HUDEP-2 (cell line): ENCODE measurements at regions not wholly inside any gene's neighbourhood (a gene's known extent, or its start where the extent isn't known, plus 50 kb on each side); places are given as distances from the start of the nearest gene placed in this dataset.

Experiments
- DNase-seq, 76 experiments: peaks; one replicate each; lab custom pipeline; 2025; ENCODE audit not compliant: unreplicated experiment in 76 of 76; lab: John Stamatoyannopoulos, UW

DNA sequence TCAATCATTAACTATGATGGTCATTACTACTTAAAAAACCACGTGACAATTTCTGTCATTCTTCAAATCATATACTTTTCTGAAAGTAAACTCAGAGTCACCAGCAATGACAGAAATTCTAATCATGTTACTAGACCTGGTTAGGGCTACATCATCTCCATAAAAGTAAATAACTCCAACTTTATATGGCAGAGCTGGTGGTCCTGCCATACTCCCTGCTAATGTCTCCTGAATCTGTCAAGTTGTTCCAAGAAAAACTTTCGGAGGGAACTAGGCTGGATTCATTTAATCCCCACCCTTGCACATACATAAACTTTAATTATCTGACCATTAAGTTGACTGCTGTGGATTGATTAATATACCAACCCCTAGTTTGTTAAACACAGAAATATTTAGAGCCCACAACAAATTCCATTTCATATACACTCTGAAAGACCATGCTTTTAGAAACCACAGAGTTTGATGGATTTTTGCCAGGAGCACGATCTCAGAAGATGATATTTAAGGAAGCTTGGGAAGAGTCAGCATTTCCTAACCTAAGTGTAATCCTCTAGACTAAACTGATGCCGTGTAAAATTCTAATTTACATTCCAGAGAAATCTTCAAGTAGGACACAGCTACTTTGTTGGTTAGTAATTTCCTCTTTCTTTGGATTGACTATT is 577.0 kb downstream of the FAT4 start:
- no peak for DNase-seq

DNA sequence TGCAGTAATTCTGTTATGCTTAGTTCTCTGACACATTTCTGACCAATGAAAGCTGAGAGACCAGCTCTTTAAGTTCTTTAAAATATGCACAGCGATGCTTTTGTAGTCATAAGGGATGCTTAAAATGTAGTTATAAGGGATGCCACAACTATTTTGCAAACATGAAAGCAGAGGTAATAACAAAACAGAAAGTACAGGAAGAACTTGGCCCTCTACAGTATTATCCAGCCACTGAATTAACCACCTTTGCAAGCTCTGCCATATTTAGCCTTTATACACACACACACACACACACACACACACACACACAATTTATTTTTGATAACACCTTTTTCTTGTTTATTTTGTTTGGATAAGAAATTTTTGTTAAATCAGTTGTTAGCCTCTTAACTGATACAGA is 590.0 kb downstream of the FAT4 start:
- DNase-seq: no peak

DNA sequence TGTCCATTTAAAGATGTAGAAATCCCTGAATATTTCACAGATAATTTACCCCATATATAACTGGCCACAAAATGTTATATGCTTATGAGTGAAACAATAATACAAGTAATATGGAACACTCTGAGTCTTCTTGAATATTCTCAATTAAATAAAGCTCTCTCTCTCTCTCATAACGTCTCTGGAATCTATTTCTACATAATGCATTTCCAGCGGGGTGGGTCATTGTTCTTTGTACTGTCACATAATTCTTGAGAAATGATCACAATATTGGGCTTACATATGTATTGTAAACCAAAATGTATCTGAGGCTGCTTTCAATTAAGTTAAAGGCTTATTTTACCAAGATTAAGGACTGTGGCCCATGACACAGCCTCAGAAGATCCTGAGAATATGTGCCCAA is 596.3 kb downstream of the FAT4 start:
- no peak for DNase-seq

DNA sequence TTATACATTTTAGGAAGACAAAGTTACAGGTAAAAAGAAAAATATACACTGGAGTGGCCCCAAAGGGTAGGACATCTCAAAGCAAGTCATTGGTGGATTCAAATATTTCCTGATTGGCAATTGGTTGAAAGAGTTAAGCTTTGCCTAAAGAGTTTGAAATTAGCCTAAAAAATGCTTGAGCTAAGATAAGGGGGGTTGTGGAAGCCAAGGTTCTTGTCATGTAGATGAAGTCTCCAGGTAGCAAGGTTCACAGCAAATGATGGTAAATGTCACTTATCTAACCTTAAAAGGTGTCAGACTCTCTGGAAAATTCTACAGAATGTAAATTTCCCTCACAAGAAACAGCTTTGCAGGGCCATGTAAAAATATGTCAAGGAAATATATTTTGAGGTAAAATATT is 596.7 kb downstream of the FAT4 start:
- no peak for DNase-seq

DNA sequence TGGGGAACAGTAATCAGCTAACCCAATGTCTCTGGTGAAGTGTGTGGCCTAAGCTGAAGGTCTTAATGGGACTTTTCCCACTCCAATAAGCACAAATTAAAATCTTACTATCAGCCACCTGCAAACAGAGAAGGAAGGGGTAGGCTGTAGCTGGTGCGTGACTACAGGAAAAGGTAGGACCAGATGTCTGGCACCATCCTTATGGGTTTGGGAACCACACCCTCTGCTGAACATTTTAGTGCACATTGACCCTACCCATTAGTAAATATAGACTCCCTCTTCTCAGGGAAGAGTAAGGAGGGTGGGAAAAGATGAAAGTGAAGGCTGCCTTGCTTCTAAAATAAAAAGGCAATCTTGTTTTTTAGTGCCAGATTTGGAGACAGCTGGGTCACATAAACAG is 602.8 kb downstream of the FAT4 start:
- no peak for DNase-seq

DNA sequence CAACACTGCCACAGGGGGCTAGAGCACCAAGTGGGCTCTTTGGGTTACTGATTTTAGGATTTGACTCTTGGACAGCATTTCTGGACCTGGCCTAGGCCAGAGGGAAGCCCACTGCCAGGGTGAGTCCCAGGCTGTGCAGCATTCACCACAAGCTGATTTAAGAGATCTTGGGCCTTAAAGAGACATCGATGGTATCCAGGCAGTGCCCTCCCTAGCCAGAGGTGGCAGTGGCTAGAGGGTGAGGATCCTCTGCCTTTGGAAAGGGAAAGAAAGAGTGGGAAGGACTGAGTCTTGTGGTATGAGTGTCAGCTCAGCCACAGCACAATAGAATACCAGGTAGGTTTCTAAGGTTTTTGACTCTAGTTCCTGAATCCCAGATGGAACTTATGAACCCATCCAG is 613.9 kb downstream of the FAT4 start:
- no peak for DNase-seq

DNA sequence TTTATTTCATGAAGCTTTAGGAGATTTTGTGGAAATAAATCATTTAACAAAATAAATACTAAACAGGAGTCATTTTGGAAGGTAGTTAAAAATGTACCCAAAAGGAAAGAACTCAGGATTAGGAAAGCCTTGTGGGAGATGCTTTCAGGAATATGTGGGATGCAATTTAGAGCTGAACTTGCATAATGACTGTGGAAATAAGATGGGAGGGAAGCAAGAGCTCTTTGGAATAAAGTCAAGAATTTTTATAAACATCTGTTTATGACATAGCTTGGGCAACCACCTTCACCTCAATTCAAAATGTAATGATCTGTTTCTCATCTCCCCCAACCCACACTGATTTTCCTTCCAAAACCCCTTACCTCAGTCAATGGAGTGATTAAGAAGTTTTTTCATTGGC is 623.8 kb downstream of the FAT4 start:
- DNase-seq: no peak

DNA sequence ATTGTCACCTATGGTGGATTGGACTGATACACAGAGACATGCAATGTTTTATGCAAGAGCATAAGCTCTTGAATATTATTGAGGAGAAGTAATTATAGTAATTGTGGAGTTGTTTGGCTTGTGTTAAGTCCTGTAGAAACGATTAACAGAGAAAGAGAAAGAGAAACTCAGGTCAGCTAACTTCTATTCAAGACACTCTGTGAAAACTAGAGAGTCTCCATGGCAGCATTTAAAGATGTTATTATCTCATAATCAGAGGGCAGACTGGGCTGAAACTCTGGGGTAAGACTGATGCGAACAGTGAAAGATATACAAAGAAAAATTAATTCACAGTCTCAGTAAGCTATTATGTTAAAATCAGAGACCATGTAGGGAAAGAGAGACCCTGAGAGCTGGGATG is 625.7 kb downstream of the FAT4 start:
- DNase-seq: no peak

DNA sequence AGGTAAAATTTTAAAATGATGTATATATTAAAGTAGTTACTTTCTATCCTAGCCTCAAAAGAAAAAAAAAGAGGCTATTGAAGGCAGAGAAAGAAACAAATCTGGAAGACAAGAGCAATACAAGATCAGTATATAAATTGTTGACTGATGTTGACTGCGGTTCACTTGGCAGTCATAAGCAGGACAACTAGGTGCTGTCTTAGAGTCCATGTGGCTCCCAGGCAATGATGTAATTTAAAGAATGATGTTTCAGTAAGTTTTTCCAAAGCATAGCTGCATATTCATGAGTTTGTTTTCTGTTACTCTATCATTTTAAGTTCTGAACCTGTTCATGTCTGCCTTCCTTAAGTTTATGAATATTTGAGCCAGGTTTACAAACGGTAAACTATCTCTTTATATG is 630.2 kb downstream of the FAT4 start:
- DNase-seq: no peak

DNA sequence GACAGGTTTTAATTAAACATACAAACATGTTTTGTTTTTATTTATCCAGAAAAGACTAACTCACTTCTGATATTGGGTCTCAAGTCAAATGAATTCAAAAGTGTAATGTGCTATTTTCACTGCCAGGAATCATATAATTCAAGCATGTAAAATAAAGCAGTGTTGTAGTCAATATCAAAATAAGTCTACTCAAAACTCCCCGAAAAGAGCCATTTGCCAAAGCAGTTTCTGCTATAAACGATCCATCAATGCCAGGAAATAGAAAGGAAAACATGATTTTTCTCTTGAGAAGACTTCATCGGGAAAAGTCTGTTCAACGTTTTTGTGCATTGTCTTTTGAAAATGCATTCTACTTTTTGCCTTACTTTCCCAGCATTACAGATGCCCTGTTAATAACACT is 633.3 kb downstream of the FAT4 start:
- DNase-seq: no peak

DNA sequence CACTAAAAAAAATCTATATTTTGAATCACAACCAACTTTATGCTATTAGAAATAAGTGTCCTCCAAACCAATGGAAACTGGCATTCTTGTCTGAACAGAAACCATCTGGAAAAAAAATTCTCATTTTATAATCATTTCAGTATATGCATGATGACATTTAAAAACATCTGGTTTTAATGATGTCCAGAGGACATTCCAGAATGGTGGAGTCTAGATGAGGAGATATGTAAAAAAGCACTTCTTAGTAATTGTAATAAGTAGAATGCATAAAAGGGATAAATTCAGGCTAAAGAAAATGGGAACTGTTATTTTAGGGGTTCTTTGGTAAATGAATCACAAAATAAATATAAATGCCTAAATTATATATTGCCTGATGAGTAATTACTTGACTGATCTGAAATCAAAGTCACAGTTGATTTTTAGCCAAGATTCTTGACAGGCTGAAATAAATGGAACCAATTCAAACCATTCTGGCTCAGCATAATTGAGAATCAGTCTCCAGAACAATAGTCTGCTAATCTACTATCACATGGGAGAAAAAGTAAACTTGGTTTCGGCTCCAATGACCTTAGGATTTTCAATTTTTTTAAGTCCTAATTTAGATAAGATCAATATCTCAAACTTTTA is 636.6 kb downstream of the FAT4 start:
- no peak for DNase-seq

DNA sequence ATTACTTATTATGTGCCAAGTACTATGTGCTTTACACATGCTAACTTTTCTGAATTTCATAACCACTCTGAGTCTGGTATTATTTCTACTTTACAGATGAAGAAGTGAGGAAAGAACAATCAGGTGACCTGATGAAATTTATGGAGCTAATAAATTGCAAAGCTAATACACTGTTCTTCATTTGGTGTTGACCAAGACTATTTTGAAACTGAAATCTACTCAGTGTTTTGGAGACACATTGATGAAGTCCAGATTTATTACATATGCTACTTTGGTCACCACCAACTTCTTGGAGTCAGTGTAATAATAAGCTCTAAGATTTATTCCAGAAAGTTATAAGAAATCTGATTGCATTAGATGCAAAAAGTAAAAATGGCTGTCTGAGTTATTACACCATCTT is 637.9 kb downstream of the FAT4 start:
- no peak for DNase-seq

DNA sequence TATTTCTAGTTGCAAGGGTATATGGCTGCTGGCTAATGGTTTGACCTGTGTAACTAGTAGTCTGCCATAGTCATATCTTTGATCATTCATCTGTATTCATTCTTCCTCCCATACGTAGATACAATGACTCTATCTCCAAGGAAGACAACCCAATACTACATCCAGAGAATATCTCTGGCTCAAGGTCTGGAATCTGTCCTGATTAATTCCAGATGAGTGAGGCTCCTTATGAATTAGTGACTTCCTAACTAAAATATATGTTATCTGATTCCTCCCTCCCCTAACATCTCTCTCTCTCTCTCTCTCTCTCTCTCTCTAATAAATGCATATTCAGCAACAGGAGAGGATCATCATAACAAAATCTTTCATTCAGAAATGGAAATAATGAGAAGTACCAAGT is 641.5 kb downstream of the FAT4 start:
- no peak for DNase-seq

DNA sequence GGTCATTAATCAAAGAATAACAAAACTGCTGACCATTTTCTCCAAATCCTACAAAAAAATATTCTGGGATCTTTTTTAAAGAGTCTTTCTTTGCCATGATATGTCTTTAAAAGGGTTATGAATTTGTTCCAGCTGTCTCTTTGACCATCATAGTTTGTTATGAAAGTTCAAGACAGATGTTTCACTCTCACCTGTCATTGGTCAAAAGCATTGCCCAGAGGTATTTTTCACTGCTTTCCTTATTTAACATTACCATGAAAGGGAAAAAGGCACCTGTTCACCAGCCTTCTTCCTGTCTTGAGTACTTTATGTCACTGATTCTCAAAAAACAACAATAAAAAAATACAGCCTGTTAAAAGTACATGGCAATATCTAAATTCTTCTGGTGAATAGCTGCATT is 643.8 kb downstream of the FAT4 start:
- DNase-seq: no peak

DNA sequence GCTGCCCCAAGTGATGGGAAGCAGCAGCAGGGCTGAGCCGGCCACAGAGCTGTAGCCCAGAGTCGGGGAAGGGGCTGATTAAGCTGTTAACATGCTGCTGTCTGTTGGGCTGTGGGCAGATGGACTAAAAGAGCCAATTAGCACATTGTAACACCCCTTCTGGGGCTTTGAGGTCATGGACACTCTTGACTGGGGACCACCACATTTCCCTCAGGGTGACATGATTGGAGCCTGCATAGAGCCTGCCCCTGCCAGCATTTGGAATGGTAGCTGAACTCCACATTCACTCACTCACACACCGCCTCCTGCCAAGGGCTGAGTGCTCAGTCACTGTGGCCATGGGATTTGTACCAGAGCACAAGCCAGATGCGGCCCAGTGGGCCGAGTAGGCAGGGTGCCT is 646.9 kb downstream of the FAT4 start:
- DNase-seq: no peak

DNA sequence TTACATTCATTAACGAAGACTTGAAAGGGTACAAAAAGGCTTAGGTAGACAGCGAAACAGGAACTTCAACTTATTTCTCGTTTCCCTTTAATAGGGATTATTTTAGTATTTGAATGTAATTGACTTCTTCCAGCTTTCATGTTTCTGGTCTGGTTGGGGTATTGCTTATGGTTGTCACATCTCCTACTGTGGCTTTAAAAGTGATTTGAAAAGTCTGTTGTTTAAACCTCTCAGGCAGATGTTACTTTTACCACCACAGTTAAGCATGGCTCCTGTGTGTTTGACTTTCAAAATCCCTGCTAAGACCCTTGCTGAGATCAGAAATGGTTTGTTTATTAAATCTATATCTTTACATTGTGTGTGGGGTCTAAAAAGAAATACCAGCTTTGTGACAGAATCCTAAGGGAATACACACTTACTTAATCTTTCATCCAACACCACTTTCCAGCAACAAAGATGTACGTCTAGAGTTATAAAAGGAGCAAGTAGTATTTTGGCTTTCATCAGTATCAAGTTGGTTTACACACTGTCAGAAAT is 661.2 kb downstream of the FAT4 start:
- DNase-seq: no peak

DNA sequence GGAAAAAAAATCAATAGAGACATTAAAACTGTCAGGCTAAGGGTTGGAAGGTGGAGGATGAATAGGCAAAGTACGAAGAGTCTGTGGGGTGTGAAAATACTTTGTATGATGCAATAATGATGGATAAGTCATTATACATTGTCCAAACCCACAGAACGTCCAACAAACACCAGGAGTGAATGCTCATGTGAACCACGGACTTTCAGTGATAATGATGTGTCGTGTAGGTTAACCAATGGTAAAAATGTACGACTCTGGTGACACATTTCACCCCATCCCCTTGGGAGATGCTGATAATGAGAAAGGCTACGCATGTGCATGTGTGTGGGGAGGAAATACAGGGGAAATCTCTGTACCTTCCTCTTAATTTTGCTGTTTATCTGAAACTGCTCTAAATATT is 665.2 kb downstream of the FAT4 start:
- DNase-seq: no peak

DNA sequence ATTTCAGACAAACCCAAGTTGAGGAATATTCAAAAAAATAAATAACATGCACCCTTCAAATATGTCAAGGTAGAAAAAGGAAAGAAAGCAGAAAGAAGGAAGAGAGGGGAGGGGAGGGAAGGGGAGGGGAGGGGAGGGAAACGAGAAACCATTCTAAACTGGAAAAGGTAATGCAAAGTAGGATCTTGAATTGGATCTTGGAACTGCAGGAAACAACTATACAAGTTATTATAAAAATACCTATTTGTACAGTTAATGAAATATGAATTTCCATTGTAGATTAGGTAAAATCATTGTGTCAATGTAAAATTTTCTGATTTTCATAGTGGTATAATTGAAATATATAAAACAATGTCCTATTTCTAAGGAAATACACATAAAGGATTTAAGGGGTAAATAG is 668.4 kb downstream of the FAT4 start:
- no peak for DNase-seq

DNA sequence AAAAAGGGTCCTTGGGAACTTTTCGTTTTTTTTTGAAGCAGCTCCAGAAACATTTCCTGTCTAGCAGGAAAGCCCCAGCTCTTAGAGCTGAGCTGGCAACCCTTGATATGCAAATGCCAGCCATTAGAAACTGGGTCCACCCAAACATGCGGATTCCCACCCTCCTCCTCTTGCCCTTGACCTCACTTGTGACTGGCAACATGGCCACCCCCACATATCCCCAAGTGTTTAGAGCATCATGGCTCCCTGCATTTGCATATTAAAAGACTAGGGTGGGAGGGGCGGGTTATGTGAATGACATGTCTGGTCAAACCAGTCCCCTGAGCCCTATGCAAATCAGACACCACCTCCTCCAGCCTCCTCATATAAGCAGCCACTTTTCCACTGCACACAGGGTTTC is 671.1 kb downstream of the FAT4 start:
- peak in 27 of 76 experiments; percentile 1 to 70 (median 14) for DNase-seq

DNA sequence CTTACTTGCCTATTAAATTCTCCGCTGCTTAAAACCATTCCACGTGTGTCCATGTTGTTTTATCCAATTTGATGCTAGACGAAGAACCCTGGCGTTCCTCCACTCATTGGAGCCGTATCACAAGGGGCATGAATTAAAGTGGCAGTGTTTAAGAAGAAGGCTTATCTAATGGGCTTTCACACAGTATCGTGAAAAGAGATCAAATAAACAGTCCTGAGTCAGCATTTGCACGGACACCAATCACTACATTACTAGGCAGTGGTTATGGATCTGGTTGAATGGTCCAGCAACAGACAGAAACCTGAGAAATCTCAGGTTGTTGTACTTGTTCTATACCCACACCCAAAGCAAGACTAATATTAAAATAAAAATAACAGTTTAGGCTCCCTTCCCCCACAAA is 671.6 kb downstream of the FAT4 start:
- DNase-seq: no peak

DNA sequence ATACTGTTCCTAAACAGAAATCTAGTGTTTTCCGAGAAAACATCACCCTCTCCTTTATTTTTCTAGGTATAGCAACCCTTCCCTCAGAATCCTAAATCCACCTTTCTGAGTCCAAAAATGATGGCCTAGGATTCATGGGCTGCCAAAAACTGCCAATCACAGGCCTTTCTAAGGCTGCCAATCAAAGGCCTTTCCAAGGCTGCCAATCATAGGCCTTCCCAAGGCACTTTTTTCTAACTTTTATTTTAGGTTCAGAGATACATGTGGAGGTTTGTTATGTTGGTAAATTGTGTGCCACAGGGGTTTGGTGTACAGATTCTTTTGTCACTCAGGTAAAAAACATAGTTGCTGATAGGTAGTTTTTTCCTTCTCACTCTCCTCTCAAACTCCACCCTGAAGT is 673.7 kb downstream of the FAT4 start:
- DNase-seq: no peak

DNA sequence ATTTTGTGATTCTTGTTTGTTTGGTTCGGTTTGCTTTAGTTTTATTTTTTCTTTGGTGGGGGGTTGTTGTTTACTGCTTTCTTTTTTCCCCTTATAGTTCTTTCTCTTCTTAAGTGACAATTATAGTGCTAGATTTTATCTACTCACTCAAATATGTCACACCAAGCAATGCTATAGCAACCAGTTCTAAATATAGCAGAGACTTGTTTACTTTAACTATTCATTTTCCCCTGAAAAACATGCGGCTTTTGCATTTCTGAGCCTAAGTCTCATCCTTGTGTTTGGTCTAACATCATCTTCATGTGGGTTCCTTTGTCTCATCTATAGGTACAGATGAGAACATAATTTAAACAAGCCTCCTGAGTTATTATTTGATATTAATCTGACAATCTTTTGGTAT is 676.6 kb downstream of the FAT4 start:
- DNase-seq: no peak

DNA sequence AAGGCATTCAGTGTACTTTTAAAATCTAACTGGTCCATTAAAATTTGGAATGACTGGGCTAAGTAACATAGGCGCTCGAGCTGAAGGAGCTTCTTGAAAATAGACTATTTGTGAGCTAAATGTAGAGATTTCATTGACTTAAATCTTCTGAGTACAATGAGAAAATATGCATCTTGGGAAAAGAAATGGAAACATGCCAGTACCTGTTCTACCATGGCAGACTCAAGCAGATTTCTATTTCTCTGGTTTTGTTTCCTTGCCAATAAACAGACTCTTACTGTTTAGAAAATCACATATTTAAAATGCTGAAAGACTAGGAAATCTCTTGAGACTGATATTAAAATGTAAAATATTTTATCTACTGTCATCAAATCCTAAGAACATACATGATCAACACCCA is 678.1 kb downstream of the FAT4 start:
- no peak for DNase-seq
